ENCODE measurements at regions not wholly inside any gene's neighbourhood (a gene's known extent, or its start where the extent isn't known, plus 50 kb on each side); places are given as distances from the start of the nearest gene placed in this dataset.

- DNase-seq (ENCODE audit: low read depth) = no peak
- TF ChIP-seq CTCF (conservative IDR thresholded peaks at IDR 0.05; ENCODE audit: low read depth, low read length) = no peak
- no peak overlapping the region for H3K4me3 ChIP-seq (ENCODE audit: low read depth, low read length)
Measured at GRCh38 chr10:78970261-78970660, 98.5 kb upstream of the ZMIZ1 start.

- H3K4me3 ChIP-seq (ENCODE audit: low read depth, low read length) = no peak overlapping the region
- no peak for DNase-seq (ENCODE audit: low read depth)
- TF ChIP-seq CTCF (conservative IDR thresholded peaks at IDR 0.05; ENCODE audit: low read depth, low read length) = peak; percentile 28
Measured at GRCh38 chr10:78971094-78971682, 97.6 kb upstream of the ZMIZ1 start.

GRCh38 chr10:78972160-78972946 lies 96.4 kb upstream of the ZMIZ1 start:
- H3K4me3 ChIP-seq (ENCODE audit: low read depth, low read length) = peak overlapping the region; percentile 53
- peak; percentile 42 for DNase-seq (ENCODE audit: low read depth)
- no peak for TF ChIP-seq CTCF (conservative IDR thresholded peaks at IDR 0.05; ENCODE audit: low read depth, low read length)

GRCh38 chr10:78972947-78973900 lies 95.5 kb upstream of the ZMIZ1 start:
- H3K4me3 ChIP-seq (ENCODE audit: low read depth, low read length) = peak overlapping the region; percentile 53
- TF ChIP-seq CTCF (conservative IDR thresholded peaks at IDR 0.05; ENCODE audit: low read depth, low read length) = no peak
- DNase-seq (ENCODE audit: low read depth) = peak; percentile 65

GRCh38 chr10:78973901-78974616 lies 94.7 kb upstream of the ZMIZ1 start:
- TF ChIP-seq CTCF (conservative IDR thresholded peaks at IDR 0.05; ENCODE audit: low read depth, low read length) = no peak
- DNase-seq (ENCODE audit: low read depth) = no peak
- H3K4me3 ChIP-seq (ENCODE audit: low read depth, low read length) = peak overlapping the region; percentile 49

GRCh38 chr10:78974617-78975317 lies 94.0 kb upstream of the ZMIZ1 start:
- peak; percentile 86 for DNase-seq (ENCODE audit: low read depth)
- H3K4me3 ChIP-seq (ENCODE audit: low read depth, low read length) = peak overlapping the region; percentile 49
- peak; percentile 70 for TF ChIP-seq CTCF (conservative IDR thresholded peaks at IDR 0.05; ENCODE audit: low read depth, low read length)

Measured in epithelial cell of proximal tubule (primary cell).